HUES64 (cell line): ENCODE measurements at regions not wholly inside any gene's neighbourhood (a gene's known extent, or its start where the extent isn't known, plus 50 kb on each side); places are given as distances from the start of the nearest gene placed in this dataset.
"Not testable (repeated sequence)": the region's sequence is repeated elsewhere in the genome, so short reads cannot be mapped to it uniquely, and the experiment has no call there.

Experiments
- H3K27ac ChIP-seq: 2 replicates; pipeline ENCODE4 v1.7.0; 2013; ENCODE audit warnings: low read depth, low read length, inconsistent platforms
- H3K27me3 ChIP-seq: 2 replicates; pipeline ENCODE4 v1.6.1; 2013; ENCODE audit warnings: mild to moderate bottlenecking, low read length; ENCODE audit not compliant: insufficient read depth
- H3K36me3 ChIP-seq: 2 replicates; pipeline ENCODE4 v1.6.1; 2013; ENCODE audit warnings: mild to moderate bottlenecking, low read length; ENCODE audit not compliant: insufficient read depth
- H3K4me1 ChIP-seq: 2 replicates; pipeline ENCODE4 v1.6.1; 2013; ENCODE audit warnings: mild to moderate bottlenecking, low read length, moderate library complexity; ENCODE audit not compliant: insufficient read depth
- H3K4me3 ChIP-seq: 2 replicates; pipeline ENCODE4 v1.5.1; 2013; ENCODE audit warnings: mild to moderate bottlenecking, low read length, moderate library complexity
- H3K9ac ChIP-seq: 2 replicates; pipeline ENCODE4 v1.6.1; 2013; ENCODE audit warnings: mild to moderate bottlenecking, low read depth, low read length
- H3K9me3 ChIP-seq: 2 replicates; pipeline ENCODE4 v1.6.1; 2013; ENCODE audit warnings: low read depth, low read length; ENCODE audit not compliant: insufficient read depth
- WGBS: fragments of 150-250, 120-280 bp; methylation state at CpG from one replicate; pipeline ENCODE4 v1.1.7; 2013; ENCODE audit warnings: missing lambda C conversion rate; 5-methylcytosine and 5-hydroxymethylcytosine counted together

GRCh38 chr2:150261691-150262090, 225.8 kb downstream of the RND3 start:
- H3K4me3 ChIP-seq, result no peak overlapping the region
- H3K9me3 ChIP-seq, result no peaks in the 10 kb centered on the region
- WGBS, result 95% methylated on average over 2 of the region's 2 CpGs
- H3K36me3 ChIP-seq, result no peaks in the 10 kb centered on the region
- H3K4me1 ChIP-seq, result no peaks in the 10 kb centered on the region
- no peak overlapping the region for H3K9ac ChIP-seq
- H3K27me3 ChIP-seq, result no peaks in the 10 kb centered on the region
- H3K27ac ChIP-seq, result no peak overlapping the region

DNA sequence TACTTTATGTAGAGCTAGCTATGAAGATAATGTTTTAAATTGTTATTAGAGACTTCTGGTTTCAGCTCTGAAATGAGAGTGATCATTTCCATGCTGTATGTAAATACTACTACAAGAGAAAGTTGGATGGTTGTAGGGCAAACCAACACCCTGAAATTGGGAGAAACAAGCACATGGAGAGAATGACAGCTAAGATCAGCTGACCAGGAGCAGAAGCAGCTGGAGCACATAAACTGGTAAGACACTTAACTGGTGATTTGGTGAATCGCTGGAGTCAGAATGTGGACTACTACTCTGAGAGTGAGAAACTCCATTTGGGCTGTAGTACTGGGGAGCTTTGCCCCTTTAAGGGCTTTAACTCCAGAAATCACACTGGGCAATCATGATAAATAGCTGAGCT, 226.8 kb downstream of the RND3 start:
- Histone ChIP-seq H3K9me3 (no peaks in the 10 kb centered on the region), H3K4me1 (no peaks in the 10 kb centered on the region), H3K9ac (no peak overlapping the region), H3K27ac (no peak overlapping the region), H3K4me3 (no peak overlapping the region), H3K27me3 (no peaks in the 10 kb centered on the region), H3K36me3 (no peaks in the 10 kb centered on the region)
- WGBS, result 90% methylated on average over 1 of the region's 1 CpG

- Histone ChIP-seq H3K9me3 (no peaks in the 10 kb centered on the region), H3K9ac (no peak overlapping the region), H3K36me3 (no peaks in the 10 kb centered on the region), H3K27ac (no peak overlapping the region), H3K4me3 (no peak overlapping the region), H3K27me3 (no peaks in the 10 kb centered on the region), H3K4me1 (no peaks in the 10 kb centered on the region)
- no CpG with 5 or more reads among the region's 1 CpG for WGBS
Measured at GRCh38 chr2:150259746-150260145, 227.7 kb downstream of the RND3 start.

- Histone ChIP-seq H3K9me3 (no peaks in the 10 kb centered on the region), H3K9ac (no peak overlapping the region), H3K4me3 (no peak overlapping the region), H3K4me1 (no peaks in the 10 kb centered on the region), H3K36me3 (no peaks in the 10 kb centered on the region), H3K27ac (no peak overlapping the region), H3K27me3 (no peaks in the 10 kb centered on the region)
- WGBS, result 92% methylated on average over 7 of the region's 8 CpGs
Measured at GRCh38 chr2:150258781-150259307, 228.6 kb downstream of the RND3 start.

DNA sequence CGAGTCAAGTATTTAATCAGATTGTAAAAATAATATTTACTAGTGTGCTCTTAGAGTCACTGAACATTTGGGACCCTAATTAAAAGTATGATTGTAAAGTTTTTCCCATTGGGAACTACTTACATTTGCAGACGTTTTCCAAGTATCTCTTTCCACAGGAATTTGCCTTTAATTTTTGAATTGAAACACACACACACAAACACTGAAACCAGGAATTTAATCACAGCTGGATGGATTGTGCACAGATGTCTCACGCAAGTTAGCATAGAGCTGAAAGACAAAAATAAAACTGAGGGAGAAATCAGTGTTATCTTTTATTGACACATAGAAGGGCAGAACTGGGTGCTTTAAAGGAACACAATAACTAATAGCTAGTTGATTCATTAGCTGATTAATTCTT, 230.7 kb downstream of the RND3 start:
- Histone ChIP-seq H3K36me3 (no peaks in the 10 kb centered on the region), H3K27ac (no peak overlapping the region), H3K9me3 (no peaks in the 10 kb centered on the region), H3K27me3 (no peaks in the 10 kb centered on the region), H3K9ac (no peak overlapping the region), H3K4me3 (no peak overlapping the region), H3K4me1 (no peaks in the 10 kb centered on the region)
- WGBS, result 98% methylated on average over 3 of the region's 3 CpGs

GRCh38 chr2:150255528-150255927, 231.9 kb downstream of the RND3 start:
- H3K27ac ChIP-seq, result no peak overlapping the region
- H3K9ac ChIP-seq, result no peak overlapping the region
- no peaks in the 10 kb centered on the region for H3K36me3 ChIP-seq
- no peaks in the 10 kb centered on the region for H3K9me3 ChIP-seq
- H3K4me3 ChIP-seq, result no peak overlapping the region
- H3K4me1 ChIP-seq, result no peaks in the 10 kb centered on the region
- no peaks in the 10 kb centered on the region for H3K27me3 ChIP-seq

GRCh38 chr2:150249735-150250134, 237.7 kb downstream of the RND3 start:
- 98% methylated on average over 1 of the region's 1 CpG for WGBS
- H3K27me3 ChIP-seq, H3K4me3 ChIP-seq, H3K4me1 ChIP-seq, H3K27ac ChIP-seq, H3K9ac ChIP-seq, H3K36me3 ChIP-seq, H3K9me3 ChIP-seq: not testable (repeated sequence)

DNA sequence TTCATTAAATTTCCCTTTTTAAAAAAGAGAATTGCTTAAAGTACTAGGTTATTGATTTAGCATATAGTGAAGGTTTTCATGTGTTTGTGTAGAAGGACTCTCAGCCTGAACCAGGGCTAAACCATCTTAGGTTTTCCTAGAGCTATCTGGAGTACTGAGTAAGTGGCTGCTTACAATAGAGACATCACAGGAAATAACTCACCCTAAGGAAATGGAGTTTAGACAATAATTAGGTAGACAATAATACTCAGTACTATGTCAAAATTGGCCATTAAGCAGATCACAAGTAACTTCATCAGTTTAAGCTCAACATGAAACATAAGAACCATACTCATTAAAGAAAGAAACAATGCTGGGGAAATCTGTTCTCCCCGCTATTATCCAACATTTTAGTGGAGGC, 240.0 kb downstream of the RND3 start:
- Histone ChIP-seq H3K36me3 (no peaks in the 10 kb centered on the region), H3K9ac (no peak overlapping the region), H3K4me3 (no peak overlapping the region), H3K9me3 (no peaks in the 10 kb centered on the region), H3K4me1 (no peaks in the 10 kb centered on the region), H3K27ac (no peak overlapping the region), H3K27me3 (no peaks in the 10 kb centered on the region)
- WGBS, result no CpG with 5 or more reads among the region's 1 CpG

DNA sequence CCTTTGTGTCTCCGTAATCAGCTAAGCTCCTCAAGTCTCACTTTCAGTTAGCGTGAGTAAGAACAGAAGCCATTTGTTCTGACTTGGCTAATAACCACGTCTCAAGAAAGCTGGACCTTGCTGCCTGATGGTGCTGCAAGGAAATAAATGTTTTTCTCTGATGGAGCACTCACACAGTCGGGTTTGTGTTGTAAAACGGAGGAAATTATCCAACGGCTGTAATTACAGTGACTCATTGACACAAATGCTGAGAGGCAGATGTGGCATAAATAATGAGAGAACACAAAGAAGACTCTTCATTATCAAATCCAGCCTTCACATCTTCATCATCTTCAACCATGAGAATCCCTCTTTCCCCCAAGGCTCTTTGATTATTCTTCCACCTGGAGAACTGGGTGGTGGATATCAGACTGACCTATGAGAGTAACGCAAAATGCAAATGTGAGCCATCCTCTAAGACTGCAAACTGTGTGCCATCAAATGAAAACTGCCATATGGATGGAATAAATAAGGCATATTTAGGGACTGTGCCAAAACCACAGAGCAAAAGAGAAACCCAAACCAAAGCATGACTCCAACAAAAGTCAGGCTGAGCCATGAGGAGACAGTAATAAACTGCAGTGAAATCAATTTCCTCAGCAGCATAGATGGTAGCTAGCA, 252.6 kb downstream of the RND3 start:
- H3K36me3 ChIP-seq, result no peaks in the 10 kb centered on the region
- H3K27me3 ChIP-seq, result no peaks in the 10 kb centered on the region
- H3K9ac ChIP-seq, result no peak overlapping the region

GRCh38 chr2:150232871-150233270, 254.6 kb downstream of the RND3 start:
- H3K27ac ChIP-seq, result no peak overlapping the region
- H3K9me3 ChIP-seq, result no peaks in the 10 kb centered on the region
- no peaks in the 10 kb centered on the region for H3K36me3 ChIP-seq
- no peak overlapping the region for H3K9ac ChIP-seq
- H3K4me1 ChIP-seq, result no peaks in the 10 kb centered on the region
- no peak overlapping the region for H3K4me3 ChIP-seq
- no peaks in the 10 kb centered on the region for H3K27me3 ChIP-seq

More for the DNA sequence above, 252.6 kb downstream of the RND3 start:
- H3K27ac ChIP-seq, result no peak overlapping the region
- WGBS, result 85% methylated on average over 7 of the region's 7 CpGs
- H3K4me1 ChIP-seq, result no peaks in the 10 kb centered on the region
- no peak overlapping the region for H3K4me3 ChIP-seq
- no peaks in the 10 kb centered on the region for H3K9me3 ChIP-seq

DNA sequence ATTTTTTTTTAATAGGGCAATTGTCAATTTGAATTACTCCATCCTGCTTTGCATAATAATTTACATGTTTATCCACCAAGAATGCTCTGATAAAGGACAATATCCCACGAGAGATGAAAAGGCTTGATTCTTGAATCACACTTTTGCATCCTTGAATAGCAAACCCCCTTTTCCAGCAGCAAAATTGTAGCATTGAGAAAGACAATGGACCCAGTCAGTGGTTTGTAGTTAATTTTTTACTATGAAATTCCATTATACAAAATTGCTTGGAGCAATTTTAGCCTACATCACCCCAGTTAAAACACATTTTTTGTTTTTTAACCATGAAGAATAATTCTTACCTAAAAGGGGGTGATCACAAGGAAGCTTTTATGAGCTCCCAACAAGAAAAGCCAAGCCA, 255.1 kb downstream of the RND3 start:
- H3K36me3 ChIP-seq, result no peaks in the 10 kb centered on the region
- WGBS, result 88% methylated on average over 1 of the region's 1 CpG
- no peaks in the 10 kb centered on the region for H3K27me3 ChIP-seq
- H3K4me1 ChIP-seq, result no peaks in the 10 kb centered on the region
- no peaks in the 10 kb centered on the region for H3K9me3 ChIP-seq
- no peak overlapping the region for H3K27ac ChIP-seq
- H3K9ac ChIP-seq, result no peak overlapping the region
- H3K4me3 ChIP-seq, result no peak overlapping the region

- no CpG with 5 or more reads among the region's 1 CpG for WGBS
- H3K4me1 ChIP-seq, result no peaks in the 10 kb centered on the region
- no peaks in the 10 kb centered on the region for H3K9me3 ChIP-seq
- H3K27ac ChIP-seq, result no peak overlapping the region
- H3K9ac ChIP-seq, result no peak overlapping the region
- no peaks in the 10 kb centered on the region for H3K36me3 ChIP-seq
- no peaks in the 10 kb centered on the region for H3K27me3 ChIP-seq
- H3K4me3 ChIP-seq, result no peak overlapping the region
Measured at GRCh38 chr2:150230616-150231015, 256.9 kb downstream of the RND3 start.
